Naive thymus-derived CD8-positive, alpha-beta T cell (primary cell): ENCODE measurements at regions not wholly inside any gene's neighbourhood (a gene's known extent, or its start where the extent isn't known, plus 50 kb on each side); places are given as distances from the start of the nearest gene placed in this dataset.
A peak's percentile ranks its signal among the peaks of the same experiment; 100 is the strongest.
"Not testable (repeated sequence)": the region's sequence is repeated elsewhere in the genome, so short reads cannot be mapped to it uniquely, and the experiment has no call there.

Source experiments
- ATAC-seq, 2 donors: fragments of 150-1000 bp; cut with Tn5 transposase in 1 of 2; sonication (Bioruptor Pico), chemical (Tn5 transposase) in 1 of 2; 1 replicate in 1 of 2; 2 replicates in 1 of 2; pipeline ENCODE4 v1.10.0; 2021; ENCODE audit warnings: mild to moderate bottlenecking in 2 of 2, moderate library complexity in 2 of 2
- POLR2A ChIA-PET: fragments of 350-600 bp; sonication (Branson Sonifier 250); formaldehyde crosslinking; loops from one replicate; lab custom pipeline; 2021; ENCODE audit warnings: antibody characterized with exemption; lab: Charles Lee
- DNase-seq, 10 donors: peaks; one replicate each; pipeline versions ENCODE4 v3.0.0 to v3.0.0-alpha.2; 2020 to 2022
- H3K27ac Mint-ChIP-seq, 10 donors: one replicate each; pipeline ENCODE4 v1.8.0; 2020 to 2022; ENCODE audit warnings: mild to moderate bottlenecking in 10 of 10, mixed read lengths in 10 of 10, moderate library complexity in 4 of 10, inconsistent platforms in 1 of 10
- H3K27me3 Mint-ChIP-seq, 5 donors: one replicate each; pipeline ENCODE4 v1.8.0; 2021 to 2022; ENCODE audit warnings: mixed read lengths in 5 of 5
- H3K36me3 Mint-ChIP-seq, 3 donors: one replicate each; pipeline ENCODE4 v1.8.0; 2020 to 2022; ENCODE audit warnings: mixed read lengths in 3 of 3, mild to moderate bottlenecking in 2 of 3, inconsistent platforms in 1 of 3
- H3K4me1 Mint-ChIP-seq, 4 donors: one replicate each; pipeline ENCODE4 v1.8.0; 2021 to 2022; ENCODE audit warnings: mixed read lengths in 4 of 4
- H3K4me3 Mint-ChIP-seq, 10 donors: one replicate each; pipeline ENCODE4 v1.8.0; 2020 to 2022; ENCODE audit warnings: mild to moderate bottlenecking in 10 of 10, mixed read lengths in 10 of 10, moderate library complexity in 6 of 10, inconsistent platforms in 1 of 10
- H3K9me3 Mint-ChIP-seq, 9 donors: one replicate each; pipeline ENCODE4 v1.8.0; 2020 to 2022; ENCODE audit warnings: mixed read lengths in 9 of 9, mild to moderate bottlenecking in 3 of 9, inconsistent platforms in 1 of 9, moderate library complexity in 1 of 9

DNA sequence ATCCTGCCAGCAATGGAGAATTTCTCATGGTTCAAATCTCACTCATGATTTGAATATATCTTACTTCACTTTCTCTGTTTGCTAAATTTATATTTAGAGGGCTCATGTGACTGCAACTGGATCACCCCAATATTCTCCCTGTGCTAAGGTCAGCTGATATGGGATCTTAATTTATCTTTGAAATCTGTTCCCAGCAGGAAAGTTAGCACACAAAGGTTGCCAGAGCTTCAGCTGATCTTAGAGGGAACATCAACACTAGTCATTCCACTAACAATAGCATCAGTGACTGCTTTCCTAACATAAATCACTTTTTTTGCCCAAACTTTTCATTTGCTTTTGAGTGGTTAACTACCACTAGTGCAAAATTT lies 1270.0 kb downstream of the ARAP2 start:
- no peaks in the 10 kb centered on the region for H3K4me1 Mint-ChIP-seq
- H3K36me3 Mint-ChIP-seq, result no peaks in the 10 kb centered on the region
- no peaks in the 10 kb centered on the region for H3K27me3 Mint-ChIP-seq
- no peak for DNase-seq
- POLR2A ChIA-PET, result no interaction called here
- no peak overlapping the region for H3K27ac Mint-ChIP-seq
- no peak overlapping the region for H3K4me3 Mint-ChIP-seq
- peaks cover 0 to 9% (median 0%) of the 10 kb centered on the region in 9 donors for H3K9me3 Mint-ChIP-seq
- ATAC-seq, result no peak

DNA sequence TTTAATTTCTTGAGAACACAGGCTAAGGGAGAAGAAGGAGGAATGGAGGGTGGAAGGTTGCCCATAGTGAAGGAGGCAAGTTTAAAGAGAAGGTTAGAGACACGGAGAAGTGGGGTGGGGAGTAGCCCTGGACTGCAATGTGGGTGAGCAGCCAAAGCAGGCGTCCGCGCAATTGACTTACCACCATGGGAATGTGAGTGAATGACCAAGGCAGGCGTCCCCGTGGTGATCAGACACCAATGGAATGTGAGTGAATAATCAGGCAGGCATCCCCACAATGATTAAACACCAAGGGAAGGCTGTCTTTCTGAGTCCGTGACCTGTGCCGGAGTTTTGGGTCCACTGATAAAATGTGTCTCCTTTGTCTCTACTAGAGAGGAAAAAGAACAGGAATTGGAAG lies 1223.1 kb downstream of the ARAP2 start:
- H3K27me3 Mint-ChIP-seq, H3K27ac Mint-ChIP-seq, DNase-seq, H3K4me1 Mint-ChIP-seq, ATAC-seq, POLR2A ChIA-PET, H3K4me3 Mint-ChIP-seq, H3K36me3 Mint-ChIP-seq: not testable (repeated sequence)
- peaks cover 2 to 46% (median 13%) of the 10 kb centered on the region in 9 donors for H3K9me3 Mint-ChIP-seq

DNA sequence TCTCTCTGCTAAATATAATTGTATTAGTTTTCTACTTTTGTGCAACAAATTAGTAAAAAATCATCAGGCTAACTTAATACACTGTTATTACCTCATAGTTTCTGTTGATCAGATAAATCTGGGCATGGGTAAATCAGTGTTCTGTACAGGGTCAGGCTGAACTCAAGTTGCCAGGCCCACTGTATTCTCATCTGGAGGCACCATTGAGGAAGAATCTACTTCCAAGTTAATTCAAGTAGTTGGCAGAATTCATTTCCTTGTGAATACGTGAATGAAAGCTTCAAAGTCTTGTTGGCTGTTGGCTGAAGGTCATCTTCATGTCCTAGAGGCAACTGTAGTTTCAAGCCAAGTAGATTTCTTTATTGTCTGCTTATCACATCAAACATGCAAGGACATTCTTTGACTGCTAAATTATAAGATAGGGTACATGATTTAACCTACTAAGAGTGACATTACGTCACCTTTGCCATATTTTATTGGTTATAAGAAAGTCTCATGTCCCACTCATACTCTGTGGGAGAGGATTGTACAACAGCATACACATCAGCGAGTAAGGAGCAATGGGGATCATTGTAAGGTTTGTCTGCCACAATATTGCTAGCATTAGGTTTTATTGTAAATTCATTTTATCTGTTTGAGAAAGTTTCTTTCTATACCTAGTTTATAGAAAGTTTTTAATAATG lies 1219.0 kb downstream of the ARAP2 start:
- Mint-ChIP-seq H3K27ac (no peak overlapping the region), H3K36me3 (no peaks in the 10 kb centered on the region), H3K27me3 (peaks cover 0 to 6% (median 0%) of the 10 kb centered on the region in 5 donors), H3K4me1 (no peaks in the 10 kb centered on the region), H3K4me3 (no peak overlapping the region), H3K9me3 (peaks cover 0 to 19% (median 7%) of the 10 kb centered on the region in 9 donors)
- POLR2A ChIA-PET, result no interaction called here
- ATAC-seq (no peak), DNase-seq (no peak)

DNA sequence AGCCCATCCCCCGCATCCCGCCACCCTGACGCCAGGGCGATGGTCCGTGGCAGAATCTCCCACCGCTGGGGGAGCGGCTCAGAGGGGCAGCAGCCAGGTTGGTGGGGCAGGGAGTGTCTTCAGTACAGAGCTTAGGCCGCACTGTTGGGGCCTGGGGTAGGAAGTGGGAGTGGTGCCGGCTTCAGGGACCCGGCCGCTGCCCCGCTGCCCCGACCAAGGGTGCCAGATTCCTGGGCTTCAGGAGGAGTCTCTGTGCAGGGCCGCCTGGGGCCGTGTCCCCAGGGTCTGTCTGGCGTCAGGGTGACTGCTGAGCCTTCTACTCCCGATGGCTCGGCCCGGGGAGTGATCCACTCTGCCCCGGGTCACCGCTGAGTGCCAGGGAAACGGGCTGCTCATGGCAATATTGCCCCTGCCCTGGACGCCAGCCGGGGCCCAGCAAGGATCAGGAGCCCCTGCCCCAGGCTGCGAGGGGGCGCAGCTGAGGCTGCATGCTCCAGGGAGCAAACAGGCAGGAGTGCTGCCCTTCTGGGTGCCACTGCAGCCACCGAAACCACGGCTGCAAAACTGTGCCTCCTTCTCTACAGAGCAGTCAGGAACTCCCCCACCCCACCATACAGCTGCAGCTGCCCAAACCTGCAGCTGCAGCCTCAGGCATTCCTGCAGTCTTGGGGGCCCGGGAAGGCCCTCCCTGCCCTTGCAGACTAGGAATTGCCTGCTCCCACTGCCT lies 1206.1 kb downstream of the ARAP2 start:
- Mint-ChIP-seq H3K4me1 (no peaks in the 10 kb centered on the region), H3K9me3 (peaks cover 0 to 25% (median 6%) of the 10 kb centered on the region in 9 donors), H3K27ac (no peak overlapping the region), H3K4me3 (no peak overlapping the region), H3K36me3 (peaks cover 0 to 4% (median 0%) of the 10 kb centered on the region in 3 donors), H3K27me3 (no peaks in the 10 kb centered on the region)
- ATAC-seq (no peak), DNase-seq (no peak)
- POLR2A ChIA-PET, result no interaction called here

DNA sequence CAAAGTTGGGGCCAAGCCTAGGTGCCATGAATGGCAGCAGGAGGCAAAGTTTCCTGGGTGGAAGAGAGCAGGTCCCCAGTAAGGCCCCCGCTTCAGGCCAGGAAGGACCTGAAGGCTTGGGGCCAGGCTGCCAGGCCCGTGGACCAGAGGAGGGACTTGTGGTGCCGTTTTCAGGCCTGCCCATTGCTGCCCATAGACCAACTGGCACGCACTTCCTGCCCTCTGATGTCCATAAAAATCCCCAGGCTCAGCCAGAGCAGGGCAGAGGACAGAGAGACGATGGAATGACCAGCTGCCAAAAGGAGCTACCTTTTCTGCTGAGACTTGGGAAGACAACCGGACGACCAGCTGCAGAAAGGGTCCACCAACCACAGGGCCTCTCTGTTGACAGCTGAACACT lies 1205.5 kb downstream of the ARAP2 start:
- no peak for ATAC-seq
- H3K9me3 Mint-ChIP-seq, result peaks cover 0 to 19% (median 3%) of the 10 kb centered on the region in 9 donors
- H3K4me1 Mint-ChIP-seq, result no peaks in the 10 kb centered on the region
- no peaks in the 10 kb centered on the region for H3K27me3 Mint-ChIP-seq
- no peak overlapping the region for H3K4me3 Mint-ChIP-seq
- POLR2A ChIA-PET, result no interaction called here
- peaks cover 0 to 2% (median 0%) of the 10 kb centered on the region in 3 donors for H3K36me3 Mint-ChIP-seq
- no peak overlapping the region for H3K27ac Mint-ChIP-seq
- no peak for DNase-seq

DNA sequence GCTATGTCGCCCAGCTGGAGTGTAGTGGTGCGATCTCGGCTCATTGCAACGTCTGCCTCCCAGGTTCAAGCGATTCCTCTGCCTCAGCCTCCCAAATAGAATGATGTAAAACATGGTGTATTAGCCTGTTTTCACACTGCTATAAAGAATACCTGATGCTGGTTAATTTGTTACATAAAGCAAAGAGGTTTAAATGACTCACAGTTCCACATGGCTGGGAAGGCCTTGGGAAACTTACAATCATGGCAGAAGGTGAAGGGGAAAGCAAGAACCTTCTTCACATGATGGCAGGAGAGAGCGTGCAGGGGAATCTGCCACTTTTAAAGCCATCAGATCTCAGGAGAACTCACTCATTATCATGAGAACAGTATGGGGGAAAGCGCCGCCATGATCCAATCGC lies 1191.8 kb downstream of the ARAP2 start:
- H3K36me3 Mint-ChIP-seq, result no peaks in the 10 kb centered on the region
- no peaks in the 10 kb centered on the region for H3K27me3 Mint-ChIP-seq
- H3K4me3 Mint-ChIP-seq, result no peak overlapping the region
- H3K9me3 Mint-ChIP-seq, result peaks cover 0 to 12% (median 5%) of the 10 kb centered on the region in 9 donors
- POLR2A ChIA-PET, result no interaction called here
- H3K4me1 Mint-ChIP-seq, result no peaks in the 10 kb centered on the region
- H3K27ac Mint-ChIP-seq, result no peak overlapping the region
- no peak for ATAC-seq
- no peak for DNase-seq

DNA sequence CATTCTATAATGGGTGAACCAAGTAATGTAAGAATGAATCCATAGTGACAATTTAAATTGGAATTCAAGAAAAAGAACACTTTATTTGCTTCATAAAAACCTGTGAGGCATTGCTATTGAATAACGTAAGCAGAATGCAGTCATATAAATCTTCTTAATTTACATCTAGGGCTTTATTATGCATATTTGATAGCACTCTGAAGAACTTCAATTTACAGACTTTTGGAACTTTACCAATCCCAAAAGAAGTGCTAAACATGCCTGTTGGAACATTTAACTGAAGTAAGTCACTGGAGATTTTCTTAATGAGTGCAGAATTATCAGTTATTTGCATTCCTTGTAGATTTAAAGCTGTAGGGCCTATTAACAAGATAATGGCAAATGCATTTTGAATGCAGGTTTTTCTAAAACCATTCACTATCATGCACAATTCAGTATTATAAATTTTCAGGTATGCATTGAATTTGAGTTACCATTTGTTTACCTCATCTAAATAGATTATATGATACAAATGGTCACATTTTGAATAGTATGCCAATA lies 1181.2 kb downstream of the ARAP2 start:
- POLR2A ChIA-PET, result no interaction called here
- H3K27me3 Mint-ChIP-seq, result no peaks in the 10 kb centered on the region
- H3K36me3 Mint-ChIP-seq, result no peaks in the 10 kb centered on the region
- ATAC-seq (no peak), DNase-seq (no peak)
- no peak overlapping the region for H3K27ac Mint-ChIP-seq
- H3K9me3 Mint-ChIP-seq, result peaks cover 0 to 9% (median 2%) of the 10 kb centered on the region in 9 donors
- no peaks in the 10 kb centered on the region for H3K4me1 Mint-ChIP-seq
- H3K4me3 Mint-ChIP-seq, result no peak overlapping the region

DNA sequence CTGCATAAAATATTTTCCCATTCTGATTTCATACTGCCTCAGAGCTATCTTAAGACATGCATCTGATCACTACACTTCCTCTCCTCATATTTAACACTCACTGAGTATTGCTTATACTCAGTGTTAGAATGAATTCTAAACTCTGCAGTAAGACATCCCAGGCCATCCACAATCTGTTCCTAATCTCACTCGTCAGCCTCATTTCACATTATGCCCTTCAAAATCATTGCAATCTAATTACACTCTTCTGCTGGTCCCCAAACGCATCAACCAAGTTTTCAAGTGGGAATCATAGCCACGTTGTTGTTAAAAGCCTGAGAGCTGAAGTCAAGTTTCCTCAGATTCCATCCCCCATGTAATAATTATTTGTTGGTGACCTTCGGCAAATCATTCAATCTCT lies 1177.9 kb downstream of the ARAP2 start:
- H3K4me1 Mint-ChIP-seq, result no peaks in the 10 kb centered on the region
- no peaks in the 10 kb centered on the region for H3K36me3 Mint-ChIP-seq
- DNase-seq (no peak), ATAC-seq (no peak)
- no peak overlapping the region for H3K4me3 Mint-ChIP-seq
- POLR2A ChIA-PET, result no interaction called here
- H3K27me3 Mint-ChIP-seq, result no peaks in the 10 kb centered on the region
- H3K9me3 Mint-ChIP-seq, result peaks cover 0 to 9% (median 2%) of the 10 kb centered on the region in 9 donors
- H3K27ac Mint-ChIP-seq, result no peak overlapping the region

DNA sequence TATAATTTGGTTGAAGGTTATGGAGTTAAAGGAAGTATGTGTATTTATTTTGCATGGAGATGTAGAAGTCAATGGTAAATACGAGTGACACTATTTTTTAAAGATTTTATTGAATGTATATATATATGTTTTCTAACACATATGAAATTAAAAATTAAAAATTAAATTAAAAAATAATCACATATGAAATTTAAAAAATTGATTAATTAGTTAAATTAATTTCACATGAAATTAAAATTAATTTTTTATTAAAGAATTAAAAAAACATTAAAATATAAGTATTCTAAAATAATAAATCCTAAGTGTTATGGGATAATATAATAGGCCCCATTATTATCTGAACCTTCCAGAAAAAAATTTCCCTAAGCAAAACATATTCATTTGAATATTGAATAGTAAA lies 1163.5 kb downstream of the ARAP2 start:
- H3K36me3 Mint-ChIP-seq, result no peaks in the 10 kb centered on the region
- H3K27ac Mint-ChIP-seq, result no peak overlapping the region
- POLR2A ChIA-PET, result no interaction called here

DNA sequence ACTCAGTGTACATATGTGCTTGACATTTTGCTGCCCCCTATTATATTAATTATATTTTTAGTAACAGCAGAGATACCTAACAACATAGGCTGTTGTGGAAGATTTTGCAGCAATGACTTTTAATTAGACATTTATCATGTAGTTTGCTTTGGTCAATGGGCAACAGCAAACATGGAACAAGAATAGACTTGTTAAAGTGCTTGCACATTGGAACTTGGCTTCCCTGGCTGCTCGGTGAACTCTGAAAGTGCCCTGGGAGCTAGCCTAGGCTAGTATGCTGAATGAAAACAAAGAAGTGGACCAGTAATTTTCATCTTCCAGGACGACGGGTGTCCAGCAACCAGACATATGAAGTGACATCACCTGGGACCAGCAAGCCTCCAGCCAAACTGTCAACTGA lies 1157.1 kb downstream of the ARAP2 start:
- POLR2A ChIA-PET, result no interaction called here
- no peak overlapping the region for H3K4me3 Mint-ChIP-seq
- ATAC-seq (no peak), DNase-seq (no peak)
- no peaks in the 10 kb centered on the region for H3K36me3 Mint-ChIP-seq
- no peaks in the 10 kb centered on the region for H3K4me1 Mint-ChIP-seq
- no peaks in the 10 kb centered on the region for H3K27me3 Mint-ChIP-seq
- no peak overlapping the region for H3K27ac Mint-ChIP-seq
- peaks cover 0 to 11% (median 0%) of the 10 kb centered on the region in 9 donors for H3K9me3 Mint-ChIP-seq

More for the DNA sequence above, 1163.5 kb downstream of the ARAP2 start:
- peaks cover 0 to 2% (median 0%) of the 10 kb centered on the region in 9 donors for H3K9me3 Mint-ChIP-seq
- H3K4me3 Mint-ChIP-seq, result no peak overlapping the region
- no peak for ATAC-seq
- DNase-seq, result no peak
- H3K4me1 Mint-ChIP-seq, result no peaks in the 10 kb centered on the region
- H3K27me3 Mint-ChIP-seq, result peaks cover 0 to 1% (median 0%) of the 10 kb centered on the region in 5 donors

DNA sequence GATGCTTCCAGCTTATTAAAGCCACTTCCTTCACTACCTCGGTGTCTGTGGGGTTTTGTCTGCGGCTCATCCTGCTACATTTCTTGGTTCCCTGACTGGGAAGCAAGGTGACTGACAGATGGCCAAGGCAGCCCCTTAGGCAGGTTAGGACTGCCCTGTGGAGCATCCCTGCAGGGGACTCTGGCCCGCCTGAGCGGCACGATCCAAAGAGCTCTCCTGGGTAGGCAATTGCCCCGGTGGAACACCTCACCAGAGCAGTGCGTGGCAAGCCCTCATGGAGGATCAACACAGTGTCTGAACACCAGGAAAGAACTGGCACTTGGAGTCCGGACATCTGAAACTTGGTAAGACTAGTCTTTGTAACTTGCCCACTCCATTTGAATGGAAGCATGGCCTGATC lies 1143.4 kb downstream of the ARAP2 start:
- H3K27me3 Mint-ChIP-seq, result no peaks in the 10 kb centered on the region
- H3K9me3 Mint-ChIP-seq, result peaks cover 0 to 13% (median 6%) of the 10 kb centered on the region in 9 donors
- POLR2A ChIA-PET, result no interaction called here
- H3K4me1 Mint-ChIP-seq, result no peaks in the 10 kb centered on the region
- no peaks in the 10 kb centered on the region for H3K36me3 Mint-ChIP-seq
- no peak overlapping the region for H3K27ac Mint-ChIP-seq
- no peak for ATAC-seq
- no peak overlapping the region for H3K4me3 Mint-ChIP-seq
- no peak for DNase-seq

DNA sequence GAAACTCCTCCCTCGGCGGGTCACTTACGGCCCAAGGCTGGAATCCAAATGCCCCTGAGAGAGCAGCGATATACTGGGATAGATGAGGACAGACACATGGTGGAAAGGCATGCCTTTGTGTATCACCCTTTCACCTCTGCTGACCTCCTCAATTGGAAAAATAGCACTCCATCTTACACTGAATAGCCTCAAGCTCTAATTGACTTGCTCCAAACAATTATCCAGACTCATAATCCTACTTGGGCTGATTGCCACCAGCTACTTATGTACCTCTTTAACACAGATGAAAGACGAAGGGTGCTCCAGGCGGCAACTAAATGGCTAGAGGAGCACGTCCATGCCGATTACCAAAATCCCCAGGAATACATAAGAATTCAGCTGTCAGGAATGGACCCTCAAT lies 1142.2 kb downstream of the ARAP2 start:
- H3K27ac Mint-ChIP-seq, result no peak overlapping the region
- no peaks in the 10 kb centered on the region for H3K27me3 Mint-ChIP-seq
- peaks cover 0 to 13% (median 6%) of the 10 kb centered on the region in 9 donors for H3K9me3 Mint-ChIP-seq
- H3K4me3 Mint-ChIP-seq, result no peak overlapping the region
- POLR2A ChIA-PET, result no interaction called here
- ATAC-seq (no peak), DNase-seq (no peak)
- no peaks in the 10 kb centered on the region for H3K4me1 Mint-ChIP-seq
- H3K36me3 Mint-ChIP-seq, result no peaks in the 10 kb centered on the region

DNA sequence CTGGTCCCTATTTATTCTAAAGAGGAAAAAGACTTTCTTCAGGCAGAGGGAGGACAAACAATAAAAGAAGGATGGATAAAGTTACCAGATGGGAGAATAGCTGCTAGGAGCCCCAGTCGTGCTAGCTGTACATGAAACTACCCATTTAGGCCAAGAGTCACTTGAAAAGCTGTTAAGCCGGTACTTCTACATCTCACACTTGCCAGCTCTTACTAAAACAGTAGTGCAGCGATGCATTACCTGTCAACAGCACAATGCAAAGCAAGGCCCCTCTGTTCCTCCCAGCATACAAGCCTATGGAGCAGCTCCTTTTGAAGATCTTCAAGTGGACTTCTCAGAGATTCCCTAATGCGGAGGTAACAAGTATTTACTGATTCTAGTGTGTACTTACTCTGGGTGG lies 1138.8 kb downstream of the ARAP2 start:
- no peak for ATAC-seq
- Mint-ChIP-seq H3K4me1 (no peaks in the 10 kb centered on the region), H3K27ac (peak overlapping the region in 1 of 10 donors; percentile 13), H3K9me3 (peaks cover 0 to 17% (median 4%) of the 10 kb centered on the region in 9 donors), H3K4me3 (no peak overlapping the region), H3K36me3 (no peaks in the 10 kb centered on the region), H3K27me3 (no peaks in the 10 kb centered on the region)
- POLR2A ChIA-PET, result no interaction called here
- DNase-seq, result no peak
